Dedifferentiated amniotic fluid mesenchymal stem cell (primary cell): ENCODE measurements at regions not wholly inside any gene's neighbourhood (a gene's known extent, or its start where the extent isn't known, plus 50 kb on each side); places are given as distances from the start of the nearest gene placed in this dataset.
"Not testable (repeated sequence)": the region's sequence is repeated elsewhere in the genome, so short reads cannot be mapped to it uniquely, and the experiment has no call there.

Experiments used
- DNase-seq: peaks from one replicate; pipeline ENCODE4 v3.0.0-alpha.2; 2016; ENCODE audit errors: extremely low spot score

GRCh38 chr3:110995461-110996231, 76.0 kb upstream of the NECTIN3 start:
- DNase-seq, result no peak

GRCh38 chr3:110998766-110999165, 72.8 kb upstream of the NECTIN3 start:
- not testable (repeated sequence) for DNase-seq

GRCh38 chr3:111006485-111006884, 65.1 kb upstream of the NECTIN3 start:
- not testable (repeated sequence) for DNase-seq

- no peak for DNase-seq
Observed at GRCh38 chr3:111012388-111013248, 59.0 kb upstream of the NECTIN3 start.
